Upper lobe of left lung (tissue), 4 donors: ENCODE measurements at regions not wholly inside any gene's neighbourhood (a gene's known extent, or its start where the extent isn't known, plus 50 kb on each side); places are given as distances from the start of the nearest gene placed in this dataset.

Experiments used
- CTCF ChIP-seq, 6 experiments: fragments of 450-650 bp in 4 of 6; fragments of 200-600 bp in 2 of 6; sonication (generic) in 2 of 6; IDR thresholded peaks; one replicate each; pipeline ENCODE4 v1.5.1; 2016 to 2019; ENCODE audit warnings: antibody characterized with exemption in 6 of 6
- POLR2A ChIP-seq, 4 donors: fragments of 450-650 bp; IDR thresholded peaks; one replicate each; pipeline ENCODE4 v1.5.1; 2016 to 2017; ENCODE audit warnings: antibody characterized with exemption in 4 of 4, mild to moderate bottlenecking in 2 of 4

GRCh38 chr16:9141813-9142212, 50.4 kb downstream of the HAPSTR1 start:
- TF ChIP-seq CTCF (IDR thresholded peaks at IDR 0.05) (no peak), POLR2A (IDR thresholded peaks at IDR 0.05) (no peak)
